Liver (tissue), 8 donors: ENCODE measurements at regions not wholly inside any gene's neighbourhood (a gene's known extent, or its start where the extent isn't known, plus 50 kb on each side); places are given as distances from the start of the nearest gene placed in this dataset.

Source experiments
- DNase-seq: peaks from one replicate; pipeline ENCODE4 v3.0.0-alpha.2; 2017; ENCODE audit warnings: low spot score
- H3K27ac ChIP-seq, 2 donors: one replicate each; pipeline ENCODE4 v1.7.0; 2013; ENCODE audit warnings: inconsistent platforms in 2 of 2, low read length in 2 of 2, control low read depth in 1 of 2, low read depth in 1 of 2, mild to moderate bottlenecking in 1 of 2
- H3K27me3 ChIP-seq, 4 donors: one replicate each; pipeline versions ENCODE4 v1.6.1 to v1.7.0; 2013; ENCODE audit warnings: low read length in 3 of 4, inconsistent platforms in 1 of 4, mild to moderate bottlenecking in 1 of 4, moderate library complexity in 1 of 4; ENCODE audit not compliant: control insufficient read depth in 4 of 4, insufficient read depth in 4 of 4
- H3K36me3 ChIP-seq, 4 donors: one replicate each; pipeline versions ENCODE4 v1.6.1 to v1.7.0; 2013; ENCODE audit warnings: low read length in 3 of 4, mild to moderate bottlenecking in 3 of 4, low read depth in 1 of 4, moderate library complexity in 1 of 4; ENCODE audit not compliant: control insufficient read depth in 4 of 4, insufficient read depth in 3 of 4
- H3K4me1 ChIP-seq, 4 donors: one replicate each; pipeline versions ENCODE4 v1.6.1 to v1.7.0; 2013; ENCODE audit warnings: low read length in 3 of 4, mild to moderate bottlenecking in 3 of 4, moderate library complexity in 1 of 4; ENCODE audit not compliant: control insufficient read depth in 4 of 4, insufficient read depth in 4 of 4
- H3K4me3 ChIP-seq, 3 donors: one replicate each; pipeline versions ENCODE4 v1.6.1 to v1.7.0; 2013; ENCODE audit warnings: low read length in 3 of 3, control low read depth in 1 of 3, low read depth in 1 of 3, mild to moderate bottlenecking in 1 of 3
- H3K9ac ChIP-seq, 2 donors: one replicate each; pipeline ENCODE4 v1.7.0; 2013; ENCODE audit warnings: low read length in 2 of 2, mild to moderate bottlenecking in 2 of 2, moderate library complexity in 2 of 2, control low read depth in 1 of 2, low read depth in 1 of 2
- H3K9me3 ChIP-seq, 4 donors: one replicate each; pipeline versions ENCODE4 v1.6.1 to v1.7.0; 2013; ENCODE audit warnings: low read length in 3 of 4; ENCODE audit not compliant: control insufficient read depth in 4 of 4
- EGR1 ChIP-seq, 2 donors: IDR thresholded peaks; 2 replicates each; pipeline ENCODE4 v1.6.1; 2016 to 2018; ENCODE audit warnings: antibody characterized with exemption in 2 of 2, low read depth in 2 of 2
- FOXA2 ChIP-seq: IDR thresholded peaks from 2 replicates; pipeline ENCODE4 v1.6.1; 2016; ENCODE audit warnings: antibody characterized with exemption
- GABPA ChIP-seq, 2 donors: IDR thresholded peaks in 1 of 2; conservative IDR thresholded peaks in 1 of 2; 2 replicates each; pipeline ENCODE4 v1.6.1; 2016; ENCODE audit warnings: antibody characterized with exemption in 2 of 2, mild to moderate bottlenecking in 1 of 2, moderate library complexity in 1 of 2
- HNF4A ChIP-seq, 2 donors: conservative IDR thresholded peaks; 2 replicates each; pipeline ENCODE4 v1.6.1; 2016; ENCODE audit warnings: antibody characterized with exemption in 2 of 2, mild to moderate bottlenecking in 2 of 2
- HNF4G ChIP-seq: IDR thresholded peaks from 2 replicates; pipeline ENCODE4 v1.6.1; 2016; ENCODE audit warnings: antibody characterized with exemption
- NR2F2 ChIP-seq: IDR thresholded peaks from 2 replicates; pipeline ENCODE4 v1.6.1; 2016; ENCODE audit warnings: antibody characterized with exemption
- RAD21 ChIP-seq, 2 donors: IDR thresholded peaks; 2 replicates each; pipeline ENCODE4 v1.6.1; 2016; ENCODE audit warnings: antibody characterized with exemption in 2 of 2, mild to moderate bottlenecking in 2 of 2
- RXRA ChIP-seq, 2 donors: IDR thresholded peaks; 2 replicates each; pipeline ENCODE4 v1.6.1; 2017 to 2018; ENCODE audit warnings: antibody characterized with exemption in 2 of 2, mild to moderate bottlenecking in 1 of 2
- TAF1 ChIP-seq: conservative IDR thresholded peaks from 2 replicates; pipeline ENCODE4 v1.6.1; 2016; ENCODE audit warnings: antibody characterized with exemption, mild to moderate bottlenecking
- YY1 ChIP-seq: IDR thresholded peaks from 2 replicates; pipeline ENCODE4 v1.6.1; 2016; ENCODE audit warnings: antibody characterized with exemption, mild to moderate bottlenecking
- WGBS: extraction: QIAGEN DNeasy Blood & Tissue Kit; methylation state at CpG from one replicate; pipeline ENCODE4 v1.1.7; 2013; 5-methylcytosine and 5-hydroxymethylcytosine counted together
- TF ChIP-seq, protein P1 (sequence below): IDR thresholded peaks from 2 replicates; pipeline ENCODE4 v1.6.1; 2016; ENCODE audit warnings: antibody characterized with exemption
- TF ChIP-seq, protein P2 (sequence below): fragments of 150-350 bp; IDR thresholded peaks from 2 replicates; pipeline ENCODE4 v1.5.1; 2017; ENCODE audit warnings: improper control_type of control experiment, low read depth, low read length; ENCODE audit not compliant: missing input control
- TF ChIP-seq, protein P3 (sequence below): IDR thresholded peaks from 2 replicates; pipeline ENCODE4 v1.6.1; 2016; ENCODE audit warnings: antibody characterized with exemption
- donor health status: healthy.
- donor health status: healthy.
- donor health status: healthy.
- donor health status: healthy.
- donor health status: healthy.

DNA sequence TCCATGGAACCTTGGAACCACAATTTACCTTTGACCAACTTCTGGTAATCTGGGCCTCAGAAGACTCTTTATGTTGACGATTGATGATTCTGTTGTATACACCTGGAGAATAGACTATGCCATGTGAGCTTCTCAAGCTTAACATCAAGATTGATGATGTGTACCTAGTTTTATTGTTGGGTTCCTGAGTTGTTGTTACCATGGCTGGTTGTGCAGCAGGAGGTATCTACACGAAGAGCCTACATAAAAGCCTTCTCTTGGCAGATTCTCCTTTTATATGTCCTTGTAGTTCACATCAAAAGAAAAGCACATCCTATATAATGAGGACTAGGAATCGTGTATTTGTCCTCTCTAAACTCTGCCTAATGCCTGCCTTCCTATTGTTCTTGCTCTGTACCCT lies 272.0 kb downstream of the DTHD1 start:
- H3K9ac ChIP-seq: no peak overlapping the region
- no peaks in the 10 kb centered on the region for H3K9me3 ChIP-seq
- DNase-seq: no peak
- no peaks in the 10 kb centered on the region for H3K4me1 ChIP-seq
- no peaks in the 10 kb centered on the region for H3K27me3 ChIP-seq
- 66% methylated on average over 3 of the region's 3 CpGs for WGBS
- no peaks in the 10 kb centered on the region for H3K36me3 ChIP-seq
- TF ChIP-seq, protein P1, sequence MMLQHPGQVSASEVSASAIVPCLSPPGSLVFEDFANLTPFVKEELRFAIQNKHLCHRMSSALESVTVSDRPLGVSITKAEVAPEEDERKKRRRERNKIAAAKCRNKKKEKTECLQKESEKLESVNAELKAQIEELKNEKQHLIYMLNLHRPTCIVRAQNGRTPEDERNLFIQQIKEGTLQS: no peak
- TF ChIP-seq, protein P2, sequence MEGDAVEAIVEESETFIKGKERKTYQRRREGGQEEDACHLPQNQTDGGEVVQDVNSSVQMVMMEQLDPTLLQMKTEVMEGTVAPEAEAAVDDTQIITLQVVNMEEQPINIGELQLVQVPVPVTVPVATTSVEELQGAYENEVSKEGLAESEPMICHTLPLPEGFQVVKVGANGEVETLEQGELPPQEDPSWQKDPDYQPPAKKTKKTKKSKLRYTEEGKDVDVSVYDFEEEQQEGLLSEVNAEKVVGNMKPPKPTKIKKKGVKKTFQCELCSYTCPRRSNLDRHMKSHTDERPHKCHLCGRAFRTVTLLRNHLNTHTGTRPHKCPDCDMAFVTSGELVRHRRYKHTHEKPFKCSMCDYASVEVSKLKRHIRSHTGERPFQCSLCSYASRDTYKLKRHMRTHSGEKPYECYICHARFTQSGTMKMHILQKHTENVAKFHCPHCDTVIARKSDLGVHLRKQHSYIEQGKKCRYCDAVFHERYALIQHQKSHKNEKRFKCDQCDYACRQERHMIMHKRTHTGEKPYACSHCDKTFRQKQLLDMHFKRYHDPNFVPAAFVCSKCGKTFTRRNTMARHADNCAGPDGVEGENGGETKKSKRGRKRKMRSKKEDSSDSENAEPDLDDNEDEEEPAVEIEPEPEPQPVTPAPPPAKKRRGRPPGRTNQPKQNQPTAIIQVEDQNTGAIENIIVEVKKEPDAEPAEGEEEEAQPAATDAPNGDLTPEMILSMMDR: no peak
- TF ChIP-seq RXRA (IDR thresholded peaks at IDR 0.05) (no peak), GABPA (IDR thresholded peaks at IDR 0.05 in 1 of 2, conservative IDR thresholded peaks at IDR 0.05 in 1 of 2) (no peak), EGR1 (IDR thresholded peaks at IDR 0.05; ENCODE audit: low read depth in 2 of 2) (no peak), RAD21 (IDR thresholded peaks at IDR 0.05) (no peak), NR2F2 (no peak)
- H3K4me3 ChIP-seq: no peak overlapping the region
- no peak overlapping the region for H3K27ac ChIP-seq

DNA sequence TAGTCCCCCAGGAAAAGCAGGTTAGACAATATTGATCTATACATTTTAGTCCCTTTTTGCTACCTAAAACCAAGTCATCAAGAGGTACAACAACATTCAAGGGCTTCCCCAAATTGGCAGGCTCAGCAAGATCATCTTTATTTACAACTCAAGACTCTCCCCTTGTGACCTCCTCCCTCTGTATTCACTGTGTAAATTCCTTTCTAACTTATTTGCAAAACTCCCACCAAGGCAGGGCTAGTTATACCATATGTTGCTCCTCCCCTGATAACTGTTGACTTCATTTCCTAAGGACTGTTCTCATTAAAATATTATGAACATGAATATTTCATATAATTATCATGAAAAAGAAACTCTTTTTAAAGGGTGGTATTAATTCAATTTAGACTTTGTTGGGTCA lies 275.6 kb downstream of the DTHD1 start:
- DNase-seq: no peak
- no peak overlapping the region for H3K9ac ChIP-seq

DNA sequence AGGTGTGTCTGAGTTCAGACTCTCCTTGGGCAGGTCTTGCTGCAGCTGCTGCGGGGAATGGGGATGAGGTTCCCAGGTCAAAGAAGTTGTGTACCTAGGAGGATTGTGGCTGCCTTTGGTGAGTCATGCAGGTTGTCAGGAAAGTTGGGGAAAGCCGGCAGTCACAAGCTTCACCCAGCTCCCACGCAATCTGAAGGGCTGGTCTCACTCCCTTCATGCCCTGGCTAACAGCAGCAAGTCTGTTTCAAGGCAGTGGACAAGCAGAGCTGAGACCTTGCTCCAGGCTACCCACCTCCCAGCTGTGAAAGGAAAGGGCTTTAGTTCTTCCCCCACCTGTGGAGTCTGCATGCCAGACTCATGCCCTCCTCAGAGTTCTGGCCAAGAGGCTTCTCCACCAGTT lies 287.2 kb downstream of the DTHD1 start:
- no peak for DNase-seq
- no peaks in the 10 kb centered on the region for H3K36me3 ChIP-seq
- H3K9me3 ChIP-seq: no peaks in the 10 kb centered on the region
- WGBS: 64% methylated on average over 3 of the region's 3 CpGs
- H3K27me3 ChIP-seq: no peaks in the 10 kb centered on the region
- no peak overlapping the region for H3K27ac ChIP-seq
- TF ChIP-seq, protein P3, sequence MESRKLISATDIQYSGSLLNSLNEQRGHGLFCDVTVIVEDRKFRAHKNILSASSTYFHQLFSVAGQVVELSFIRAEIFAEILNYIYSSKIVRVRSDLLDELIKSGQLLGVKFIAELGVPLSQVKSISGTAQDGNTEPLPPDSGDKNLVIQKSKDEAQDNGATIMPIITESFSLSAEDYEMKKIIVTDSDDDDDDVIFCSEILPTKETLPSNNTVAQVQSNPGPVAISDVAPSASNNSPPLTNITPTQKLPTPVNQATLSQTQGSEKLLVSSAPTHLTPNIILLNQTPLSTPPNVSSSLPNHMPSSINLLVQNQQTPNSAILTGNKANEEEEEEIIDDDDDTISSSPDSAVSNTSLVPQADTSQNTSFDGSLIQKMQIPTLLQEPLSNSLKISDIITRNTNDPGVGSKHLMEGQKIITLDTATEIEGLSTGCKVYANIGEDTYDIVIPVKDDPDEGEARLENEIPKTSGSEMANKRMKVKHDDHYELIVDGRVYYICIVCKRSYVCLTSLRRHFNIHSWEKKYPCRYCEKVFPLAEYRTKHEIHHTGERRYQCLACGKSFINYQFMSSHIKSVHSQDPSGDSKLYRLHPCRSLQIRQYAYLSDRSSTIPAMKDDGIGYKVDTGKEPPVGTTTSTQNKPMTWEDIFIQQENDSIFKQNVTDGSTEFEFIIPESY: no peak
- TF ChIP-seq YY1: no peak
- no peak for TF ChIP-seq RAD21 (IDR thresholded peaks at IDR 0.05)
- no peak for TF ChIP-seq FOXA2
- TF ChIP-seq HNF4G: no peak
- no peak for TF ChIP-seq TAF1
- no peak overlapping the region for H3K9ac ChIP-seq
- no peaks in the 10 kb centered on the region for H3K4me1 ChIP-seq
- no peak overlapping the region for H3K4me3 ChIP-seq

More for the DNA sequence above, 275.6 kb downstream of the DTHD1 start:
- Histone ChIP-seq H3K9me3 (no peaks in the 10 kb centered on the region), H3K4me1 (no peaks in the 10 kb centered on the region), H3K27me3 (no peaks in the 10 kb centered on the region), H3K36me3 (no peaks in the 10 kb centered on the region), H3K4me3 (no peak overlapping the region), H3K27ac (no peak overlapping the region)
- no peak for TF ChIP-seq HNF4A (conservative IDR thresholded peaks at IDR 0.05)
